Breast epithelium (tissue), 4 donors: ENCODE measurements at regions not wholly inside any gene's neighbourhood (a gene's known extent, or its start where the extent isn't known, plus 50 kb on each side); places are given as distances from the start of the nearest gene placed in this dataset.

Experiments used
- DNase-seq, 2 donors: peaks; one replicate each; pipeline ENCODE4 v3.0.0-alpha.2; 2019; ENCODE audit warnings: low spot score in 2 of 2
- H3K27ac ChIP-seq, 2 donors: fragments of 200-600 bp; sonication (generic) in 1 of 2; one replicate each; pipeline ENCODE4 v1.5.1; 2016 to 2019; ENCODE audit warnings: mild to moderate bottlenecking in 1 of 2
- H3K27me3 ChIP-seq, 2 donors: fragments of 200-600 bp; sonication (generic) in 1 of 2; one replicate each; pipeline versions ENCODE4 v1.5.1 to v1.6.0; 2017 to 2019; ENCODE audit warnings: control low read depth in 1 of 2, mild to moderate bottlenecking in 1 of 2
- H3K36me3 ChIP-seq: fragments of 200-600 bp; one replicate; pipeline ENCODE4 v1.5.1; 2019
- H3K4me1 ChIP-seq, 2 donors: fragments of 200-600 bp; sonication (generic); one replicate each; pipeline ENCODE4 v1.5.1; 2016 to 2019; ENCODE audit warnings: control low read depth in 1 of 2
- H3K4me3 ChIP-seq, 3 donors: fragments of 200-600 bp; sonication (generic); 1 replicate in 2 of 3; 2 replicates in 1 of 3; pipeline ENCODE4 v1.5.1; 2016 to 2019; ENCODE audit warnings: mild to moderate bottlenecking in 3 of 3, moderate library complexity in 2 of 3
- H3K9me3 ChIP-seq, 2 donors: fragments of 200-600 bp; sonication (generic) in 1 of 2; one replicate each; pipeline ENCODE4 v1.5.1; 2016 to 2019; ENCODE audit warnings: control low read depth in 1 of 2
- CTCF ChIP-seq, 3 donors: fragments of 450-650 bp; IDR thresholded peaks; one replicate each; pipeline ENCODE4 v1.5.1; 2016 to 2017; ENCODE audit warnings: antibody characterized with exemption in 3 of 3, mild to moderate bottlenecking in 3 of 3, moderate library complexity in 3 of 3
- POLR2A ChIP-seq: fragments of 450-650 bp; IDR thresholded peaks from one replicate; pipeline ENCODE4 v1.6.1; 2016; ENCODE audit warnings: antibody characterized with exemption, mild to moderate bottlenecking, moderate library complexity
- POLR2AphosphoS5 ChIP-seq, 3 donors: sonication (generic); formaldehyde crosslinking; IDR thresholded peaks; one replicate each; pipeline ENCODE4 v1.6.1; 2017; ENCODE audit warnings: antibody characterized with exemption in 3 of 3
- intact Hi-C: fragments of 100-400 bp; cut with DNase I; formaldehyde crosslinking; loops from one replicate; pipeline ENCODE4 v1.15.1; 2023; ENCODE audit warnings: low total_unique reads

GRCh38 chr12:47025349-47025748 lies 54.1 kb upstream of the PCED1B start:
- no peaks in the 10 kb centered on the region for H3K9me3 ChIP-seq
- no peaks in the 10 kb centered on the region for H3K36me3 ChIP-seq
- H3K27ac ChIP-seq = no peak overlapping the region
- intact Hi-C loops = no loop called here
- no peaks in the 10 kb centered on the region for H3K4me1 ChIP-seq
- DNase-seq = no peak
- no peaks in the 10 kb centered on the region for H3K27me3 ChIP-seq
- H3K4me3 ChIP-seq = no peak overlapping the region
- TF ChIP-seq POLR2A = no peak
- TF ChIP-seq POLR2AphosphoS5 (IDR thresholded peaks at IDR 0.05) = no peak
- no peak for TF ChIP-seq CTCF (IDR thresholded peaks at IDR 0.05)

- no peaks in the 10 kb centered on the region for H3K9me3 ChIP-seq
- intact Hi-C loops = no loop called here
- no peak overlapping the region for H3K27ac ChIP-seq
- no peaks in the 10 kb centered on the region for H3K4me1 ChIP-seq
- H3K36me3 ChIP-seq = no peaks in the 10 kb centered on the region
- TF ChIP-seq POLR2AphosphoS5 (IDR thresholded peaks at IDR 0.05) (no peak), POLR2A (no peak), CTCF (IDR thresholded peaks at IDR 0.05) (no peak)
- no peak for DNase-seq
- H3K4me3 ChIP-seq = no peak overlapping the region
- H3K27me3 ChIP-seq = no peaks in the 10 kb centered on the region
These were observed 53.6 kb upstream of the PCED1B start for GRCh38 chr12:47025798-47026197.

- TF ChIP-seq POLR2AphosphoS5 (IDR thresholded peaks at IDR 0.05) (no peak), POLR2A (no peak), CTCF (IDR thresholded peaks at IDR 0.05) (no peak)
- no peaks in the 10 kb centered on the region for H3K9me3 ChIP-seq
These were observed 53.1 kb upstream of the PCED1B start for GRCh38 chr12:47026291-47026690.

More at GRCh38 chr12:47026291-47026690, 53.1 kb upstream of the PCED1B start:
- intact Hi-C loops = no loop called here
- Histone ChIP-seq H3K4me3 (no peak overlapping the region), H3K27me3 (no peaks in the 10 kb centered on the region), H3K36me3 (no peaks in the 10 kb centered on the region), H3K4me1 (no peaks in the 10 kb centered on the region), H3K27ac (no peak overlapping the region)
- DNase-seq = no peak
